Endothelial cell of umbilical vein (primary cell): ENCODE measurements at regions not wholly inside any gene's neighbourhood (a gene's known extent, or its start where the extent isn't known, plus 50 kb on each side); places are given as distances from the start of the nearest gene placed in this dataset.

Source experiments
- BruUV-seq: library from RNA; stranded (reverse); fragments of 400-500 nt; replicated peaks from 2 replicates; lab custom pipeline; 2021; lab: Mats Ljungman, UMichigan
- CTCF ChIA-PET: fragments of 300-600, 350-600 bp; sonication (Branson Sonifier 250); formaldehyde crosslinking; loops from one replicate; lab custom pipeline; 2021; ENCODE audit warnings: antibody characterized with exemption, inconsistent platforms; lab: Charles Lee
- POLR2A ChIA-PET: fragments of 300-600, 350-600 bp; sonication (Branson Sonifier 250); formaldehyde crosslinking; loops from one replicate; lab custom pipeline; 2021; ENCODE audit warnings: antibody characterized with exemption, inconsistent platforms; lab: Charles Lee
- DNase-seq: peaks from one replicate; pipeline ENCODE4 v3.0.0-alpha.2; 2011; ENCODE audit warnings: low read depth, low spot score
- FAIRE-seq: peaks from 2 replicates; lab custom pipeline; 2011; peaks lifted over from hg19 to GRCh38; lab: Jason Lieb, UNC
- H2AFZ ChIP-seq: 2 replicates; pipeline ENCODE4 v1.6.0; 2012; ENCODE audit warnings: low read depth, low read length, control low read depth, inconsistent platforms
- H3K27ac ChIP-seq: 2 replicates; pipeline ENCODE4 v1.5.1; 2011; ENCODE audit warnings: low read depth, mild to moderate bottlenecking, control low read depth, low read length, moderate library complexity; ENCODE audit not compliant: insufficient read depth
- H3K27me3 ChIP-seq, 2 experiments: 2 replicates each; pipeline versions ENCODE4 v1.6.0 to v1.6.1; 2011; ENCODE audit warnings: low read length in 2 of 2, mixed read lengths in 1 of 2; ENCODE audit not compliant: control insufficient read depth in 2 of 2, insufficient read depth in 2 of 2
- H3K36me3 ChIP-seq, 2 experiments: 2 replicates in 1 of 2; 3 replicates in 1 of 2; pipeline ENCODE4 v1.5.1; 2011; ENCODE audit warnings: low read length in 2 of 2, mild to moderate bottlenecking in 1 of 2, moderate library complexity in 1 of 2; ENCODE audit not compliant: control insufficient read depth in 2 of 2, insufficient read depth in 2 of 2; ENCODE audit errors: extremely low read depth in 1 of 2
- H3K4me1 ChIP-seq: 3 replicates; pipeline ENCODE4 v1.5.1; 2011; ENCODE audit warnings: mild to moderate bottlenecking, low read length; ENCODE audit not compliant: control insufficient read depth, insufficient read depth; ENCODE audit errors: extremely low read depth
- H3K4me2 ChIP-seq: 2 replicates; pipeline ENCODE4 v1.6.1; 2011; ENCODE audit warnings: low read length, control low read depth, mixed read lengths; ENCODE audit not compliant: insufficient read depth
- H3K4me3 ChIP-seq, 3 experiments: fragments of 200-600 bp in 1 of 3; sonication (generic), shearing (Covaris generic) in 1 of 3; replicated peaks in 1 of 3; 2 replicates each; pipeline ENCODE4 v1.5.1; 2011 to 2016; ENCODE audit warnings: control low read depth in 3 of 3, low read length in 3 of 3, mild to moderate bottlenecking in 2 of 3, inconsistent platforms in 1 of 3, low read depth in 1 of 3, moderate library complexity in 1 of 3; ENCODE audit not compliant: insufficient read depth in 1 of 3
- H3K79me2 ChIP-seq: 2 replicates; pipeline ENCODE4 v1.6.0; 2012; ENCODE audit warnings: low read length, inconsistent platforms; ENCODE audit not compliant: control insufficient read depth, insufficient read depth
- H3K9ac ChIP-seq: replicated peaks from 2 replicates; pipeline ENCODE3; 2011; ENCODE audit warnings: low read length, control low read depth; ENCODE audit not compliant: insufficient read depth; ENCODE audit errors: extremely low read depth
- H3K9me1 ChIP-seq: replicated peaks from 3 replicates; pipeline ENCODE4 v1.6.0; 2011; ENCODE audit warnings: mild to moderate bottlenecking, low read length; ENCODE audit not compliant: control insufficient read depth, insufficient read depth; ENCODE audit errors: extremely low read depth
- H3K9me3 ChIP-seq: replicated peaks from 2 replicates; pipeline ENCODE4 v1.5.1; 2012; ENCODE audit warnings: low read length, inconsistent platforms; ENCODE audit not compliant: control insufficient read depth, insufficient read depth
- H4K20me1 ChIP-seq: replicated peaks from 2 replicates; pipeline ENCODE3; 2011; ENCODE audit warnings: mild to moderate bottlenecking, low read length; ENCODE audit not compliant: control insufficient read depth, insufficient read depth; ENCODE audit errors: extremely low read depth
- CTCF ChIP-seq, 2 donors: IDR thresholded peaks; 1 replicate in 1 of 2; 2 replicates in 1 of 2; pipeline ENCODE4 v1.5.1; 2011; ENCODE audit warnings: low read length in 2 of 2, mild to moderate bottlenecking in 2 of 2, moderate library complexity in 2 of 2, control low read depth in 1 of 2, inconsistent platforms in 1 of 2, low read depth in 1 of 2; ENCODE audit not compliant: insufficient read depth in 1 of 2; ENCODE audit errors: extremely low read depth in 1 of 2
- EZH2 ChIP-seq: IDR thresholded peaks from 2 replicates; pipeline ENCODE4 v1.6.1; 2012; ENCODE audit warnings: borderline replicate concordance, low read depth, mild to moderate bottlenecking, moderate library complexity, low read length, inconsistent platforms; ENCODE audit not compliant: severe bottlenecking
- FOS ChIP-seq: IDR thresholded peaks from 2 replicates; pipeline ENCODE4 v1.6.1; 2011; ENCODE audit warnings: mild to moderate bottlenecking, low read length, moderate library complexity, borderline replicate concordance; ENCODE audit not compliant: insufficient read depth
- GATA2 ChIP-seq: IDR thresholded peaks from 2 replicates; pipeline ENCODE4 v1.7.0; 2011; ENCODE audit warnings: low read depth, mild to moderate bottlenecking, moderate library complexity, mixed read lengths, low read length; ENCODE audit not compliant: insufficient read length, insufficient read depth
- JUN ChIP-seq: IDR thresholded peaks from 2 replicates; pipeline ENCODE4 v1.6.1; 2011; ENCODE audit warnings: borderline replicate concordance, low read depth; ENCODE audit not compliant: insufficient read length, insufficient read depth
- MAX ChIP-seq: IDR thresholded peaks from 2 replicates; pipeline ENCODE4 v1.6.1; 2011; ENCODE audit not compliant: insufficient read depth, insufficient read length
- MYC ChIP-seq: IDR thresholded peaks from one replicate; pipeline ENCODE4 v1.6.1; 2011; ENCODE audit warnings: mild to moderate bottlenecking, low read depth, low read length
- POLR2A ChIP-seq: IDR thresholded peaks from 2 replicates; pipeline ENCODE4 v1.6.1; 2012; ENCODE audit warnings: low read depth, mild to moderate bottlenecking, control low read depth, low read length
- POLR2AphosphoS5 ChIP-seq: IDR thresholded peaks from 2 replicates; pipeline ENCODE4 v1.6.1; 2012; ENCODE audit warnings: low read depth, mild to moderate bottlenecking, control low read depth, low read length, moderate library complexity; ENCODE audit not compliant: insufficient read depth
- dilution Hi-C: fragments of 300-500 bp; cut with MboI; formaldehyde crosslinking; loops from one replicate; pipeline ENCODE4 v1.15.0; 2019; ENCODE audit warnings: low sequenced_read_pairs; ENCODE audit not compliant: extremely low pct_ligation_motif_present
- intact Hi-C: fragments of 100-400 bp; cut with micrococcal nuclease; formaldehyde crosslinking; loops from one replicate; pipeline ENCODE4 v1.10.0; 2022

- no peaks in the 10 kb centered on the region for H3K4me1 ChIP-seq
- dilution Hi-C loops = no loop called here
- no peak for DNase-seq
These were observed 705.4 kb downstream of the SLITRK6 start for GRCh38 chr13:85093808-85094207.

More at GRCh38 chr13:85093808-85094207, 705.4 kb downstream of the SLITRK6 start:
- Histone ChIP-seq H3K27ac (no peak overlapping the region), H3K36me3 (no peaks in the 10 kb centered on the region), H3K9me1 (no peaks in the 10 kb centered on the region), H3K27me3 (no peaks in the 10 kb centered on the region), H2AFZ (no peak overlapping the region), H4K20me1 (no peaks in the 10 kb centered on the region), H3K4me2 (no peak overlapping the region), H3K9me3 (no peaks in the 10 kb centered on the region), H3K9ac (no peak overlapping the region), H3K79me2 (no peaks in the 10 kb centered on the region), H3K4me3 (no peak overlapping the region)
- intact Hi-C loops = no loop called here
- FAIRE-seq = no peak
- ChIA-PET POLR2A (no interaction called here), CTCF (no interaction called here)
- TF ChIP-seq EZH2 (no peak), POLR2AphosphoS5 (no peak), FOS (no peak), MAX (no peak), CTCF (IDR thresholded peaks at IDR 0.05; ENCODE audit: extremely low read depth in 1 of 2, insufficient read depth in 1 of 2, low read depth in 1 of 2, low read length in 2 of 2) (no peak), GATA2 (no peak), MYC (no peak), JUN (no peak), POLR2A (no peak)
- no TSS peak for BruUV-seq
